Uterus (tissue), 3 donors: ENCODE measurements at regions not wholly inside any gene's neighbourhood (a gene's known extent, or its start where the extent isn't known, plus 50 kb on each side); places are given as distances from the start of the nearest gene placed in this dataset.
"Not testable (repeated sequence)": the region's sequence is repeated elsewhere in the genome, so short reads cannot be mapped to it uniquely, and the experiment has no call there.

Source experiments
- DNase-seq, 2 donors: peaks; one replicate each; pipeline ENCODE4 v3.0.0-alpha.2; 2019 to 2020
- H3K27ac ChIP-seq, 2 donors: fragments of 200-600 bp; sonication (generic); 1 replicate in 1 of 2; 2 replicates in 1 of 2; pipeline ENCODE4 v1.5.1; 2016 to 2018
- H3K27me3 ChIP-seq, 2 donors: fragments of 200-600 bp; sonication (generic); one replicate each; pipeline ENCODE4 v1.5.1; 2018 to 2019; ENCODE audit warnings: control low read depth in 1 of 2
- H3K36me3 ChIP-seq, 2 donors: fragments of 200-600 bp; sonication (generic); one replicate each; pipeline ENCODE4 v1.5.1; 2019; ENCODE audit warnings: control low read depth in 1 of 2
- H3K4me1 ChIP-seq, 2 donors: fragments of 200-600 bp; sonication (generic); one replicate each; pipeline ENCODE4 v1.5.1; 2018 to 2019; ENCODE audit warnings: control low read depth in 1 of 2
- H3K4me3 ChIP-seq, 2 donors: fragments of 200-600 bp; sonication (generic); 1 replicate in 1 of 2; 2 replicates in 1 of 2; pipeline ENCODE4 v1.5.1; 2018 to 2019; ENCODE audit warnings: mild to moderate bottlenecking in 1 of 2
- H3K9me3 ChIP-seq, 2 donors: fragments of 200-600 bp; sonication (generic); one replicate each; pipeline ENCODE4 v1.5.1; 2019; ENCODE audit warnings: control low read depth in 1 of 2
- POLR2A ChIP-seq, 2 donors: fragments of 450-650 bp; IDR thresholded peaks; one replicate each; pipeline ENCODE4 v1.6.1; 2016; ENCODE audit warnings: antibody characterized with exemption in 2 of 2, mild to moderate bottlenecking in 1 of 2, moderate library complexity in 1 of 2
- intact Hi-C: fragments of 100-400 bp; cut with DNase I; formaldehyde crosslinking; loops from one replicate; pipeline ENCODE4 v1.15.1; 2023; ENCODE audit warnings: low total_unique reads
- TF ChIP-seq, protein P1 (sequence below), 4 experiments: fragments of 200-600 bp in 2 of 4; fragments of 450-650 bp in 2 of 4; sonication (generic) in 2 of 4; IDR thresholded peaks; one replicate each; pipeline ENCODE4 v1.5.1; 2016 to 2019; ENCODE audit warnings: antibody characterized with exemption in 4 of 4, mild to moderate bottlenecking in 2 of 4, moderate library complexity in 1 of 4
- donor health status: DM: yes; HTN: yes; CAD: no.

DNA sequence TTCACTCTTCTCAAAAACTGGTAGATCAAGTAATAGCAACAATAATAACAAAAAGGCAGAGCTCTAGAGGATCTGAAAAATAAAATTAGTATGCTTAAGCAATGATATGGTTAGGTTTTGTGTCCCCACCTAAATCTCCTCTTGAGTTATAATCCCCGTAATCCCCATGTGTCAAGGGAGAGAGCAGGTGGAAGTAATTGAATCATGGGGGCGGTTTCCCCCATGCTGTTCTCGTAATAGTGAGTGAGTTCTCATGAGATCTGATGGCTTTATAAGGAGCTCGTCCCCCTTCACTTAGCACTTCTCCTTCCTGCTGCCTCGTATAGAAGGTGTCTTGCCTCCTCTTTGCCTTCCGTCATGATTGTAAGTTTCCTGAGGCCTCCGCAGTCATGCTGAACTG lies 60.2 kb upstream of the ABHD2 start:
- DNase-seq, result no peak
- no peaks in the 10 kb centered on the region for H3K27me3 ChIP-seq
- no peaks in the 10 kb centered on the region for H3K9me3 ChIP-seq
- H3K4me3 ChIP-seq, result no peak overlapping the region
- TF ChIP-seq POLR2A (IDR thresholded peaks at IDR 0.05), result no peak
- TF ChIP-seq, protein P1, sequence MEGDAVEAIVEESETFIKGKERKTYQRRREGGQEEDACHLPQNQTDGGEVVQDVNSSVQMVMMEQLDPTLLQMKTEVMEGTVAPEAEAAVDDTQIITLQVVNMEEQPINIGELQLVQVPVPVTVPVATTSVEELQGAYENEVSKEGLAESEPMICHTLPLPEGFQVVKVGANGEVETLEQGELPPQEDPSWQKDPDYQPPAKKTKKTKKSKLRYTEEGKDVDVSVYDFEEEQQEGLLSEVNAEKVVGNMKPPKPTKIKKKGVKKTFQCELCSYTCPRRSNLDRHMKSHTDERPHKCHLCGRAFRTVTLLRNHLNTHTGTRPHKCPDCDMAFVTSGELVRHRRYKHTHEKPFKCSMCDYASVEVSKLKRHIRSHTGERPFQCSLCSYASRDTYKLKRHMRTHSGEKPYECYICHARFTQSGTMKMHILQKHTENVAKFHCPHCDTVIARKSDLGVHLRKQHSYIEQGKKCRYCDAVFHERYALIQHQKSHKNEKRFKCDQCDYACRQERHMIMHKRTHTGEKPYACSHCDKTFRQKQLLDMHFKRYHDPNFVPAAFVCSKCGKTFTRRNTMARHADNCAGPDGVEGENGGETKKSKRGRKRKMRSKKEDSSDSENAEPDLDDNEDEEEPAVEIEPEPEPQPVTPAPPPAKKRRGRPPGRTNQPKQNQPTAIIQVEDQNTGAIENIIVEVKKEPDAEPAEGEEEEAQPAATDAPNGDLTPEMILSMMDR (IDR thresholded peaks at IDR 0.05), result no peak
- H3K27ac ChIP-seq, result no peak overlapping the region
- H3K36me3 ChIP-seq, result no peaks in the 10 kb centered on the region
- intact Hi-C loops, result no loop called here
- no peaks in the 10 kb centered on the region for H3K4me1 ChIP-seq

GRCh38 chr15:89030311-89030710 lies 57.9 kb upstream of the ABHD2 start:
- intact Hi-C loops, result no loop called here

GRCh38 chr15:89031637-89032285 lies 56.5 kb upstream of the ABHD2 start:
- H3K27ac ChIP-seq, intact Hi-C loops, H3K4me1 ChIP-seq, H3K4me3 ChIP-seq, DNase-seq, H3K9me3 ChIP-seq, H3K36me3 ChIP-seq, H3K27me3 ChIP-seq: not testable (repeated sequence)

More at GRCh38 chr15:89030311-89030710, 57.9 kb upstream of the ABHD2 start:
- Histone ChIP-seq H3K9me3 (no peaks in the 10 kb centered on the region), H3K4me1 (no peaks in the 10 kb centered on the region), H3K27me3 (no peaks in the 10 kb centered on the region), H3K4me3 (no peak overlapping the region), H3K36me3 (no peaks in the 10 kb centered on the region), H3K27ac (no peak overlapping the region)
- TF ChIP-seq POLR2A (IDR thresholded peaks at IDR 0.05), result no peak
- TF ChIP-seq, protein P1 (IDR thresholded peaks at IDR 0.05), result no peak
- no peak for DNase-seq

DNA sequence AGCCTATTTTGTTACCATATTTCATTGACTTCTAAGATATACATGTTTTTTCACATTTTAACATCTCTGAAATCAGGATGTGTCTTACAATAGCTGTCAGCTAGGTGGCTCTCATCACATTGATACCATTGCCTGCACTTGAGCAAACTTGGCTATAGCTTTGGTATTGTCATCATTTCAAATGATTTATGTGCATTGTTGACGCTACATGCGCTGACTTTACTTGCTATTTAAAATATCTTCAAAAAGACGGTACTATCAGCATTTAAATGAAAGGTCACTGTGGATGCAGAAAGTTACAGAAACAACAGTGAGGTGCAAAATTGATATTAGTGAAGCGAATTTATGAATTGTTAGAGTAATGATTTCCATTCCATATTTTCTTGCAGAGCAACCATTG lies 54.0 kb upstream of the ABHD2 start:
- H3K27ac ChIP-seq, result no peak overlapping the region
- DNase-seq, result no peak
- intact Hi-C loops, result no loop called here
- no peaks in the 10 kb centered on the region for H3K36me3 ChIP-seq
- H3K4me3 ChIP-seq, result no peak overlapping the region
- no peaks in the 10 kb centered on the region for H3K27me3 ChIP-seq
- H3K9me3 ChIP-seq, result no peaks in the 10 kb centered on the region
- TF ChIP-seq POLR2A (IDR thresholded peaks at IDR 0.05), result no peak
- TF ChIP-seq, protein P1 (IDR thresholded peaks at IDR 0.05), result peak in 1 of 4 experiments; percentile 4
- peaks cover 0 to 5% of the 10 kb centered on the region in 2 donors for H3K4me1 ChIP-seq

GRCh38 chr15:89035150-89035549 lies 53.1 kb upstream of the ABHD2 start:
- TF ChIP-seq POLR2A (IDR thresholded peaks at IDR 0.05), result no peak
- TF ChIP-seq, protein P1 (IDR thresholded peaks at IDR 0.05), result no peak

DNA sequence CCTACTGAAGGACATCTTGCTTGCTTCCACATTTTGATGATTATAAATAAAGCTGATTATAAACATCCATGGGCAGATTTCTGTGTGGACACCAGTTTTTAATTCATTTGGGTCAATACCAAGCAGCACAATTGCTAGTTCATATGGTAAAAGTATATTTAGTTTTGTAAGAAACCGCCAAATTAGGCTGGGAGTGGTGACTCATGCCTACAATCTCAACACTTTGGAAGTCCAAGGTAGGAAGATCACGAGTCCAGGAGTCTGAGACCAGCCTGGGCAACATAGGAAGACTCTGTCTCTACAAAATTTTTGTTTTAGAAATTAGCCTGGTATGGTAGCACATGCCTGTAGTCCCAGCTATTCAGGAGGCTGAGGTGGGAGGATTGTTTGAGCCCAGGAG lies 52.6 kb upstream of the ABHD2 start:
- no peak for DNase-seq
- no peaks in the 10 kb centered on the region for H3K27me3 ChIP-seq
- intact Hi-C loops, result no loop called here
- H3K36me3 ChIP-seq, result no peaks in the 10 kb centered on the region
- no peak overlapping the region for H3K4me3 ChIP-seq
- H3K4me1 ChIP-seq, result peaks cover 0 to 6% of the 10 kb centered on the region in 2 donors
- no peaks in the 10 kb centered on the region for H3K9me3 ChIP-seq
- TF ChIP-seq, protein P1 (IDR thresholded peaks at IDR 0.05), result no peak
- TF ChIP-seq POLR2A (IDR thresholded peaks at IDR 0.05), result no peak
- H3K27ac ChIP-seq, result no peak overlapping the region

More at GRCh38 chr15:89035150-89035549, 53.1 kb upstream of the ABHD2 start:
- Histone ChIP-seq H3K4me1 (peaks cover 0 to 6% of the 10 kb centered on the region in 2 donors), H3K9me3 (no peaks in the 10 kb centered on the region), H3K27me3 (no peaks in the 10 kb centered on the region), H3K36me3 (no peaks in the 10 kb centered on the region), H3K4me3 (no peak overlapping the region), H3K27ac (no peak overlapping the region)
- no peak for DNase-seq
- intact Hi-C loops, result no loop called here
